GM19397 (cell line): ENCODE measurements at regions not wholly inside any gene's neighbourhood (a gene's known extent, or its start where the extent isn't known, plus 50 kb on each side); places are given as distances from the start of the nearest gene placed in this dataset.

Source experiments
- ATAC-seq: cut with Tn5 transposase; IDR thresholded peaks from one replicate; pipeline ENCODE4 v1.9.1; 2021; ENCODE audit warnings: mild to moderate bottlenecking, moderate library complexity; ENCODE audit not compliant: unreplicated experiment

DNA sequence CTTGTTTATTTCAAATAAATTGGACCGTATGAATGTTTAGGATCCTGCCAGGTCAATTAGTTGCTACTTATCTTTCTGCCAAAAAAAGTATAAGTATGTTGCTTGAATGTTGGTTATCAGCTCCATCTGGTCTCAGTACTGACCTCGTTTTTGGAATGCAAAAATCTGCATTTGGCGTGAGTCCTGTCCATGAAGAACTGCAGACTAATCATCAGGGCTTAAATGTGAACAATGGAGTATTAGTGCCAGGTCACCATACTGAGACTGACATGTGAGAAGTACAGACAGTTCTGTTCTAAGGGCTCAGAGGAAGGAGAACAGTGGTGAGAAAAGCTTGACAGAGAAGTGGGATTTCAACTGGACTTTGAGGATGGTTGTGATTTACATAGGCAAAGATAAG, 393.1 kb upstream of the SLC14A2 start:
- no peak for ATAC-seq

DNA sequence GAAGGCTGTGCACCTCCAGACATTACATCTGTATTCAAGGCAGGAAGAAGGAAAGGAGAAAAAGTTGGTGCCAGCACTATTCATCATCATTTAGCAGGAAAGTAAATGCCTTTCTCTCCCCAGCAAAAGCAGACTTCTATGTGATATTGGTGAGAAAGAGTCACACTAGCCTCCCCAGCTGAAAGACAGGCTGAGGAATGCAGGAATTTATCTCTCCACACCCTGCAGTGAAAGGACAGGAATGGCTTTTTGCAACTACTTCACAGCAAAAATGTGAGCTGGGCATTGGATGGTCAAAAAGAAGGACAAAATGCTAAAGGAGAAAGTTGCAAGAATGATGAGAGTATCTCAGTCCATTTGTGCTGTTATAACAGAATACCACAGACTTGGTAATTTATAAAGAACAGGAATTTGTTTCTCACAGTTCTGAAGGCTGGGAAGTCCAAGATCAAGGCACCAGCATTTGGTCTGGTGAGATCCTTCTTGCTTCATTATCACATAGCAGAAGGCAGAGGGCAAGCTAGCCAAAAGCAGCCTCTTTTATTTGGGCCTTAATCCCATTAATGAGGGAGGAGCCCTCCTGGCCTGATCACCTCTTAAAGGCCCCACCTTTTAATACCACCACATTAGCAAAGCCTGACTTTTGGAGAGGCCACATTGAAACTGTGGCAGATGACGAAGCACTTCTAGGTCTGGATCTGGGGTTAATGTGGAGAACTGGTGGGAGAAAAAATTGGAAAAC, 388.1 kb upstream of the SLC14A2 start:
- ATAC-seq, result no peak

DNA sequence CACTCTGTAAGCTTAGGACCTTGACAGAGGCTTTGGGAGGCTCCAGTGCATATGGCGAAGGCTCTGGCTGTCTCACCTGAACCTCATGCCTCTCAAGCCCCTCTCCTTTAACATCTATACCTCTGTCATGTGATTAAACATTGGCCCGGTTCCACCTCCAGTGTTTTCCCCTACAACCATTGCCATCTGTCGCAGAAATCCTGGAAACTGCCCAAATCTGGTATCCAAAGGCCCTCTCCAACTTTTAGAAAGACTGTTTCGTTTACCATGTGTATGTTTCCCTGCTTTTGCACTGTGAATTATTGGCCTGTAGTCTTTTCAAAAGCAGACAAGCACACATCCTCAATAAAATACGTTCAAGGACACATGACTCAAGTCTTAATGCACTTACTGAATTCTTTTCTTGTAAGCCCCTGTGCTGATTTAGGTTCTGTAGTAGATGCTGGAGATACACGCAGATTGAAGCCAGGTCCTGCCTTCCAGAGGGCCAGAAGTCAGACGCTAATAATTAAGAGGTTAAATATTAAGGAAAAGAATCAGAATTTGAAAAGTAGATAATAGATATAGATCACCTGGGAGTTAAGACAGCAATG, 386.4 kb upstream of the SLC14A2 start:
- ATAC-seq, result no peak

DNA sequence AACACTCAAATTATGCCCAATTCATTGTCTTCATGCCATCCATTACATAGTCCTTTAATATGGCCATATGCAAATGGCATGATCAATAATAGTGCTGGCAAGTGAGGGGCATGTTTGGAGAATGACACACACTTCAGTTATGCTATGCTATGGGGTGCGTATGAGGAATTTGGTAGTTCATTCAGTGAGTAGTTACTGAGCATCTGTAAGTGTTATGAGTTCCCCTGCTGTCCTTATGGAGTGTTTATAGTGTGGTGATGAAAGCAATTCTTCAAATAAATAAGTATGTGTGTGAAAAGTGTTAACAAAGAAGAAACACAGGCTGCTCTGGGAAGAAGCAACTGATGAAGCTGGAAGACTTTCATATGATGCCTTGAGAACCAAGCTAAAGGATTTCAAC, 383.7 kb upstream of the SLC14A2 start:
- ATAC-seq, result no peak

DNA sequence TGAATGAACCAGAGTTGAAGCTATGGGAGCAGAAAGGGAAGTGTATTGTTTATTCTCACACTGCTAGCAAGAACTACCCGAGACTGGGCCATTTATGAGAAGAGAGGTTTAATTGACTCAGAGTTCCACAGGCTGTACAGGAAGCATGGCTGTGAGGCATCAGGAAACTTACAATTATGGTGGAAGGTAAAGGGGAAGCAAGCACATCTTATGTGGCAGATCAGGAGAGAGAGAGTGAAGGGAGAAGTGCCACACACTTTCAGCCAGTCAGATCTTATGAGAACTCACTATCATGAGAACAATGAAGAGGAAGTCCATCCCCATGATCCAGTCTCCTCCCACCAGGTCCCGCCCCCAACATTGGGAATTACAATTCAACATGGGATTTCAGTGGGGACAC, 383.2 kb upstream of the SLC14A2 start:
- no peak for ATAC-seq

DNA sequence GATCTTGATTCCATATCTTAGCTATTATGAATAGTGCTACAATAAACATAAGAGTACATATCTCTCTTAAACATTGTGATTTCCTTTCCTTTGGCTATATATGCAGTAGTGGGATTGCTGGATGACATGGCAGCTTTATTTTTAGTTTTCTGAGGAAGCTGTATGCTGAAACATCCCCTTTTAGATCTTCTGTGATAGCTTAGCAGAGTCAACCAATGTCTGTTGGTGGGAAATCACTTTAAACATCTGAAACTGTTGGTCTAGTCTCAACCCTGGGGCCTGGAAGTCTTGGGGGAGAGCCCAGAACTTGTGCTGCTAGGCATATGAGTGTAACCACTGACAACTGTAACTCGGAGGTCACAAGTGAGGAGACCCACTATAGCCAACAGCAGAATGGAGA, 378.6 kb upstream of the SLC14A2 start:
- no peak for ATAC-seq

DNA sequence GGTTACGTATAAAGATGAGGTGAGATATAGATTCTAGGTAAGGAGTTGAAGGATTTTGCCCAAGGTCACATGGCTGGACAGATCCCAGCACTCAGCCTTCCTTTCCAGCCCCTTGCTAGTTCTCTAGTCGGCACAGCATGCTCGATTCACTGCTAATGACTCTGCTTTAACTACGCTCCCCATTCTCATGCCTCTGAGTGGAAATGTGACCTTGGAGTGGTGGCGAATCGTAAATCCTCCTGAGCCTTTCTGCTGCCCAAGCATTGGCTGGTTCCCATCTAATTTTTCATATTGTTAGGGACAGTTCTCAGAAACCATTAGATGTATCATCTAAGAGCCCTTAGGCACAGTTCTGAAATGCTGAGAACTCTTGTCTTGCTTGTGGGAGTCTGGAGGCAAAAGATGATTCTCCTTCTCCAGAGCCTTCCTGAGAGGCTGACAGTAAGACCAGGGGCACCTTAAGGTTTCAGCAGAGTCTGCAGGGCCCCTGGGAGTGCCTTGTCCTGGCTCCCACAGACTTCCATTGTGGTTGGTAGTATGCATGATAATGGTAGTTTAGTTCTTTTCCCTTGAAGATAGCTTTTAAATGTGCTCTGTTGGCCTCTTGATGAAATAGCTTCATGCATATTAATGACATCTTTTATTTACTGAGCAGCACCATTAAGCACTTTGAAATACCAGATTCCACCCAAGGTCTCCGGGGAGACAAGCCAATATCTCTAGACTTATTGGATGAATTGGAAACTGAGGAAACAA, 377.8 kb upstream of the SLC14A2 start:
- no peak for ATAC-seq

DNA sequence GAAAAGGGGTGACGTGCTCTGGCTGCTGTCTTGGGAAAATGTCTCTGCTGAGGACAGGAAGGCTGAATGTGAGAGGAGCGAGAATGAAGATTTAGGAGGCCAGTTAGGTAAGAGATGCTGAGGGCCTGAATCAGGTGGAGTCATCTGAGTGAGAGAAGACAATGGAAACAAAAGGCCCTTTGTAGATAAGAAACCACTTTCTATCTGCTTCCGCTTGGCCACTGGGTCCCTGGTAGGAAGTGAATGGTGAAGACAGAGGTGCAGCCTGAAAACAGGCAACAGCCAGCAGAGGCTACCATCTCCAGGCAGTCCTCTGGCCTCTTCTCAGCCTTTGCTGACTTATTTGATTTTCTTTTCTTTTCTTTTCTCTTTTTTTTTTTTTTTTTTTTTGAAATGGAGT, 374.0 kb upstream of the SLC14A2 start:
- no peak for ATAC-seq

DNA sequence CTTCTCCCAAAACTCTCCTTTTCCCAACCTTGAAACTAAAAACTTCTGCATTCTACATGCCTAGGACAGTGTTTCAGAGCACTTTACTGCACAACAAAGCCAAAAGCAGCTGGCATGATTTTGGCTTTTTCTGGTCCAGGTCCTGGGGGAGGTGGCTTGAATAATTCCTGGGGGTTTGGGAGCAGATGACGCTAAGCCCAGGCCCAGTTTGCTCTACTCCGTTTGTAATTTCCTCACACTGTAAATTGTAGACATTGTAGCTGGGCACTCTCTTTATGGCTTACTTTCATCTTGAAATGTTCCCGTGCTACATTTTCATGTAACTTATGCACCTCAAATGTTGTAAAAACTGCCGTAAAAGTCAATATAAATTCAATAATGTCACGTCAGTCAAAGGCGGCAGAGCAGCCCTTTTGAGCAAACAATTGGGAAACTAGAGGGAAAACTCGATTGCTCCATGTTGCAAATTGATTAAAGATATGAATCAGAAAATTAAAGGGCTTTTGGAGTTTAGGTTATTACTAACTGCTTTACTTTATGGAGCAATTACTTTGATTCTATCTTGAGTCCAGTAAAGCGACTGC, 373.2 kb upstream of the SLC14A2 start:
- ATAC-seq, result no peak

DNA sequence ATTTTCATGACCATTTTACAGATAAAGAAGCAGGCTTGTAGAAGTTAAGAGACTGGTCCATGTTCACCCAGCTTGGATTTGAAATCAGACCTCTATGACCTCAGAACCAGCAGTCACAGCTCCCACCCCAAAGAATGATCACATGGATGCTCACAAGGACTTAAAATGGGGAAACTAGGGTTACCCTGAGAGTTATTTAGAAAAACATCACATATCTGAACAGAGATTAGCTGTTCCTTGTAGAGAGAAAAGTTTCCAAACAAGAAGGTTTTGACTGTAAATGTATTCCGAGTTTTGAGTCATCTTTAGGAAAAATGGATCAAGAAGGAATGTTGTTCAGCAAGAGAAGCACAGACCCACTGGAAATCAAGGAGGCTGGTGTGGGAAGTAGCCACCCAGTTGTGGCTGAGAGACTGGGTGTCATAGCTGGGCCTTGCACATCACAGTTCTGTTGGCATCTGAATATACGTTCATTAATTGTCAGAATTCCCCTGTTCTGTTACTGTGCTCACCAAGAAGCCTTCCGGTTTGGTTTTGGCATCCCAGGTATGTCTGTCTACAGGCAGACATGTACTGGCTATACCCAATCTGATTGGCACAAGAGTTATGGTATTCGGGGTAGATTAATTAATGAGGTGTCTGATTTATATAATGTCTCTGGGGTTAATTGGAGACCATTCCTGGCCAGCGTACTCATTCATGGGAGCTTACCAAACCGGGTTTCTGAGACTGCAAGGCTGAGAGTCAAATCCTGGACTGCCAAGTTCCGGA, 371.8 kb upstream of the SLC14A2 start:
- no peak for ATAC-seq

DNA sequence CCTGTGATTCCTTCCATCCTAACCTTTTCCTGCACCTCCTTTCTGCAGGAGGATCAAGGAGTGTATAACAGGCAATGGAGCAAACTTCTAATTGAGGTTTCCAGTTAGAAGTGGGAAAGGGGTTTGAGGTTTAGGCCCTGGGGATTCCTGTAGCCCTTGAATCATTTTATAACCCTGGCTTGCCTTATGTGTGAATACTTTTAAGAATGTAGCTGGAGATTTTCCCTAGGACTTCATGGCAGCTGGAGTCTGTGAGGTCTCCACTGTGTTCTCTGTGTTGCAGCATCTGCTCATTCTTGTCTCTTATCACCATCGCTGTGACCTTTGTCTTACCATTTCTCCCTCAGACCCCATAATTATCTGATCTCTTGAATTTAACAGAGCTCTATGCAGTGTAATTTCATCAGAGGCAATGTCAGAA, 370.2 kb upstream of the SLC14A2 start:
- ATAC-seq, result no peak

DNA sequence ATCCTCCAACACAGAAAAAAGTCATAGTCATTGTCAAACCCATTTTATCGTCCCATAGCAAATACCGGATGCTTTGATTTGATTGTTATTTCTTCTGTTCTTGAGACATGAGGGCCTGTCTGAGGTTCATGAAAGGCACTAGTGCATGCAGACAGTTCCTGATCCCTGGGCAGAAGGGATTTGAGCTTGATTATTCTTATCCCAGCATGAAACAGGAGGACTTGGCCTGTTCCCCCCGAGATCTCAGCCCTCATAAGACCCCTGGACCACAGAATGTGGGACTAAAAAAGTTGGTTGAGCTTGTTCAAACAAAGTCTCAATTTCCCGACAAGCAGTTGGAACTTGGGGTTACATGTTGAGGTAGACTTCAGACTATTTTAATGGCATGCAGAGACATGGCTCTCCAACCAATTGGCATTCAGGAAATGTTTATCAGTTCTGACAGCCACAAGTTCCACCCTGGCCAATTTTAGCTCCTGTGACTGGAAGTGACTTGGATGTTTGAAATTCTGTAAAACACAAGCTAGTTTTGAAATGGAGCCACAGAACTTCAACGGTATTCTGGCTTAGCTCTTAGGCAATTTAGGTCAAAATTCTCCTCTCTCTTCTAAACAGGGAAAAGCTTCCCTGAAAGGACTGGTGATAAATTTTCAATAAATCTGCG, 366.9 kb upstream of the SLC14A2 start:
- no peak for ATAC-seq

DNA sequence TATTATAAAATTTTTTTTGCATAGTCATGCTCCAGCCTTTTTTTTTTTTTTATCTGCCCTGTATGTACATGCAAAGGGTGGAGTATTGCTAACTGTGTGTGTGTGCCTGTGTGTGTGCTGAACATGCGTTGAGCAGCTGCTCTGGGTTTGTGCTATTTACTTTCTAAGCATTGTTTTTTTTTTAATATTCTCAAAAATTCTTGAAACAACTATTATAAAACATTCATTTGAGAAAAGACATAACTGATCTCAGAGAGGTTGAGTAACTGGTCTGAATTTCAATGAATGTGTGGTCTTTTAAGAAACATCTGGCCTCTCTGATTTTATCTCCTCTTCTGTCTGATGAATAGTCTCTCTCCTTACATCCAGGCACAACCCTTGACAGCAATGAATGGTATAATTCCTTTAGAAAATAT, 366.0 kb upstream of the SLC14A2 start:
- ATAC-seq, result no peak

DNA sequence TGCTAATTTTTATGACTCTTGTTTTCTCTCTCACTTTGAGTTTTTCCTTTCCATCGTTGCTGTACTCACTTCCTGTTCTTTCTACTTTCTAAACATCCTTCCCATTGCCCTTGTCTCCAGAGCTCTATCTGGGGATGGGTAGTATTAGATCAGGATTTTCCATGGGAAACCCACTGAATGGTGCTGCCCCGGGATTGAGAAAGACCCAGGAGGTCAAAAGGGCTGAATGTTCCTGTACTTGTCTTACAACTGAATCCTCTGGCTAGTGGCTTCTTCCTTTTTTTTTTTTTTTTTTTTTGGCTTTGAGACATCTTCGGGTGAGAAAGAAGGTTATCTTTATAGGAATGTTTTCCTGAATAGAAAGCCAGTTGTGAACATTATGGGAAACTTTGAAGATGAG, 364.8 kb upstream of the SLC14A2 start:
- ATAC-seq, result no peak

DNA sequence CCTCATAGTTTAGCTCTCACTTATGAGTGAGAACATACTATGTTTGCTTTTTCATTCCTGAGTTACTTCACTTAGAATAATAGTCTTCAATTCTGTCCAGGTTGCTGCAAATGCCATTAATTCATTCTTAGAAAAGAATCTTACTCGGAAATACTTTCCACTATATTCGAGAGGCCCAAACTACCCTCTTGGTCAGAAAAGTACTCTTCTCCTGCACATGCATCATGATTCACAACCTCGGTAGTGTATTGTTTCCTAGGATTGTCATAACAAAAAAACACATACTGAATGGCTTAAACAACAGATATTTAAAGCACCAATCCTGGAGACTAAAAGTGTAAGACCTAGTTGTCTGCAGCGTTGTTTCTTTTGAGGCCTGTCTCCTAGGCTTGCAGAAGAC, 364.0 kb upstream of the SLC14A2 start:
- no peak for ATAC-seq

DNA sequence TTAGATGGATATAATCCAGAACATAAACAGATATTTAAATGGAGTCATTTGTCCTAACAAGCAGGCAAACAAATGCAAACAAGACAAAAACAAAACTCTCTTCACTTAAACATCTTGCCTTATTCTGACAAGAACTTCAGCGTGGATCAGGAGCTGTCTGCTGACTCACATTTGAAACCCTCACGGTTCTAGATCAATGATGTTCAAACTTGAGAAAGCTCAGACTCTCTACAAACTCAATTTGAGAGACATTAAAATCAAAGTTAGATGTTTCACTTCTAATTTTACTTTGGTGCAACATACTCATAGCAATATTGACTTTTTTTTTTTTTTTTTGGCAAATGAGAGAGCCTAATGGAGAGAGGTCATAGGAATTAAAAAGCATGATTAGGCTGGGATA, 362.8 kb upstream of the SLC14A2 start:
- no peak for ATAC-seq

DNA sequence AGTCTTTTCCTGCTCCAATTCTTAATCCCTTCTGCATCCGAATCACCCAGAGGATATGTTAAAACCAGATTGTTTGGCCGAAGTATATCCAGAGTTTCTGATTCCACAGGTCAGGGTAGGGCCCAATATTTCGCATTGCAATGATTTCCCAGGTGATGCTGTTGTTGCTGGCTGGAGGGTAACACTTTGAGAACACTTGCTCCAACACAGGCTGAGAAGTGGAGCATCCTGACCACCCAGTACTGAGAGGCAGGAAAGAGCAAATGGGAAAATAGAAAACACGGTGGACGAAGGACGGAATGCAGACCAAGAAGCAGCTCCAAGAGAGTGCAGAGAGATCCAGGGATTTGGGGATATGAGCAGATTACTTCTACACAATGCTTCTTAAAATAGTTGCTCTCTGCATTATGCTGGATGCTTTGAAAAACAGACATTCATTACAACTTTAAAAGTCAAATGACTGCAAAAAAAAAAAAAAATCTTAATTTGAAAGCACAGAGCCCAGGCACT, 362.2 kb upstream of the SLC14A2 start:
- ATAC-seq, result no peak

DNA sequence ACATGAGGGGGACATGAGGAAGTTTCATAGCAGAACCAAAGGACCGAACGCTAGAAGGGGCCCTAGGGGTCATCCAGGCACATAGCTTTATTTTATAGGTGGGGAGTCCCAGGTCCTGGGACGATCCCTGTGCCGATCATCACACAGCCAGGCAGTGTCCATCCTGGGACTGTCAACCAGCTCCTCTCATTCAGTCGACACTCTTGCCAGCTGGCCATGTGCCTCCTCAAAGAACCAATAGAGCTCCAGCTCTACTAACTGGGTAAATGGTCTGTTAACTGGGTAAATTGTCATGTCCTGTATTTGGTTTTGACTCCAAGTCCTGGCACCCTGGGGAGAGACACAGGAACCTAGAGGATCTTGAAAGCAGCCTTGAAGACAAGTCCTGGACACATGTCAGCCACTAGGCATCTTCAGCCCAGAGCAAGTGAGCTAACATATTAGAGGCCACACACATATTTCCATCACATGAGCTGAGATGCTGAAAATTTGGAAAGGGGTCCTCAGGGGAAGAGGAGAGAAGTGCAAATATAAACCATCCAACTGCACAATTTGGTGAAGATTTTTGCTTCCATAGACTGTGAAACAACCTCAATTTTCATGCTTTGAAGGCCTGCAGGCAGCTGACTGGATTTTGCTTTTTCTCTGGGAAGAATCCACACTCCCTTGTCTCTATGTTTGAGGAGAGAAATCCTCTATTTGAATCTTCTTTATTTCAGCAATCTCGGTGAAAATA, 361.1 kb upstream of the SLC14A2 start:
- ATAC-seq, result no peak

DNA sequence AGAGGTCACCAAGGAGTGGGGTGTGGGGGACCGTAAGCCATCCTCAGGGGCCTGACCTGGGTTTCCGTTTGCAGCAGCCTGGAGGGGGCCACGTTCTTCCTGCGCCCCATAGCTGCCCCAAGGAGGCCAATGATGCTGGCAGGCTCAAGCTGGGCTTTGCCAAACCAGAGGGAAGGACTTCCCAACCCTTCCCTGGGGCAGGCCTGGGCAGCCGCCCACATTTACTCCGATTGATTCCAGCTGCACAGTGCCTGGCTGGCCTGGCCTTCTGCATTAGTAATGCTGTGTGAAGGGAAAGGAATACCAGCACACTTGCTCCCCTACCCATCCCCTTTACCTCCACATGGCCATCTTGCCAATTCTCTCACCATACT, 360.6 kb upstream of the SLC14A2 start:
- no peak for ATAC-seq
